Upper lobe of left lung (tissue), 6 donors: ENCODE measurements at regions not wholly inside any gene's neighbourhood (a gene's known extent, or its start where the extent isn't known, plus 50 kb on each side); places are given as distances from the start of the nearest gene placed in this dataset.

Experiments used
- ATAC-seq, 2 donors: fragments of 200-7000 bp; cut with Tn5 transposase; one replicate each; pipeline ENCODE4 v1.9.1; 2022; ENCODE audit warnings: mild to moderate bottlenecking in 2 of 2, moderate library complexity in 2 of 2; ENCODE audit not compliant: low FRiP score in 2 of 2
- DNase-seq, 2 donors: peaks; one replicate each; pipeline ENCODE4 v3.0.0-alpha.2; 2019 to 2020
- H3K27ac ChIP-seq, 4 donors: fragments of 200-600 bp; sonication (generic); one replicate each; pipeline ENCODE4 v1.5.1; 2016 to 2019
- H3K27me3 ChIP-seq, 4 donors: fragments of 200-600 bp; sonication (generic); one replicate each; pipeline ENCODE4 v1.5.1; 2017 to 2019
- H3K36me3 ChIP-seq, 4 donors: fragments of 200-600 bp; sonication (generic); one replicate each; pipeline ENCODE4 v1.5.1; 2016 to 2019
- H3K4me1 ChIP-seq, 4 donors: fragments of 200-600 bp; sonication (generic); one replicate each; pipeline ENCODE4 v1.5.1; 2018 to 2019
- H3K4me3 ChIP-seq, 4 donors: fragments of 200-600 bp; sonication (generic); one replicate each; pipeline ENCODE4 v1.5.1; 2017 to 2019; ENCODE audit warnings: mild to moderate bottlenecking in 2 of 4, moderate library complexity in 1 of 4
- H3K9me3 ChIP-seq, 4 donors: fragments of 200-600 bp; sonication (generic); one replicate each; pipeline ENCODE4 v1.5.1; 2018 to 2019
- EP300 ChIP-seq, 4 donors: sonication (generic); formaldehyde crosslinking; IDR thresholded peaks; one replicate each; pipeline ENCODE4 v1.5.1; 2017; ENCODE audit warnings: antibody characterized with exemption in 4 of 4, control low read depth in 2 of 4
- POLR2A ChIP-seq, 4 donors: fragments of 450-650 bp; IDR thresholded peaks; one replicate each; pipeline ENCODE4 v1.5.1; 2016 to 2017; ENCODE audit warnings: antibody characterized with exemption in 4 of 4, mild to moderate bottlenecking in 2 of 4
- POLR2AphosphoS5 ChIP-seq, 2 donors: sonication (generic); formaldehyde crosslinking; IDR thresholded peaks; one replicate each; pipeline ENCODE4 v1.5.1; 2017; ENCODE audit warnings: antibody characterized with exemption in 2 of 2
- WGBS, 2 donors: methylation state at CpG; one replicate each; pipeline ENCODE4 v1.1.5; 2017 to 2018; 5-methylcytosine and 5-hydroxymethylcytosine counted together
- TF ChIP-seq, protein P1 (sequence below), 6 experiments: fragments of 450-650 bp in 4 of 6; fragments of 200-600 bp in 2 of 6; sonication (generic) in 2 of 6; IDR thresholded peaks; one replicate each; pipeline ENCODE4 v1.5.1; 2016 to 2019; ENCODE audit warnings: antibody characterized with exemption in 6 of 6
- donor health status: DM: no; HTN: no; CAD: no; lungs with moderate emphysema.
- donor health status: DM: no; HTN: yes; CAD: no; lungs with severe emphysema.

- no peaks in the 10 kb centered on the region for H3K9me3 ChIP-seq
- no peak for ATAC-seq
- no peak for DNase-seq
- H3K4me3 ChIP-seq: no peak overlapping the region
- no peaks in the 10 kb centered on the region for H3K36me3 ChIP-seq
- TF ChIP-seq POLR2AphosphoS5 (IDR thresholded peaks at IDR 0.05) (no peak), EP300 (IDR thresholded peaks at IDR 0.05) (no peak), POLR2A (IDR thresholded peaks at IDR 0.05) (no peak)
- TF ChIP-seq, protein P1, sequence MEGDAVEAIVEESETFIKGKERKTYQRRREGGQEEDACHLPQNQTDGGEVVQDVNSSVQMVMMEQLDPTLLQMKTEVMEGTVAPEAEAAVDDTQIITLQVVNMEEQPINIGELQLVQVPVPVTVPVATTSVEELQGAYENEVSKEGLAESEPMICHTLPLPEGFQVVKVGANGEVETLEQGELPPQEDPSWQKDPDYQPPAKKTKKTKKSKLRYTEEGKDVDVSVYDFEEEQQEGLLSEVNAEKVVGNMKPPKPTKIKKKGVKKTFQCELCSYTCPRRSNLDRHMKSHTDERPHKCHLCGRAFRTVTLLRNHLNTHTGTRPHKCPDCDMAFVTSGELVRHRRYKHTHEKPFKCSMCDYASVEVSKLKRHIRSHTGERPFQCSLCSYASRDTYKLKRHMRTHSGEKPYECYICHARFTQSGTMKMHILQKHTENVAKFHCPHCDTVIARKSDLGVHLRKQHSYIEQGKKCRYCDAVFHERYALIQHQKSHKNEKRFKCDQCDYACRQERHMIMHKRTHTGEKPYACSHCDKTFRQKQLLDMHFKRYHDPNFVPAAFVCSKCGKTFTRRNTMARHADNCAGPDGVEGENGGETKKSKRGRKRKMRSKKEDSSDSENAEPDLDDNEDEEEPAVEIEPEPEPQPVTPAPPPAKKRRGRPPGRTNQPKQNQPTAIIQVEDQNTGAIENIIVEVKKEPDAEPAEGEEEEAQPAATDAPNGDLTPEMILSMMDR (IDR thresholded peaks at IDR 0.05): no peak
- 38 to 82% methylated on average over 1 to 2 of the region's 2 CpGs for whole genome bisulfite sequencing, 2 donors
- H3K27me3 ChIP-seq: no peaks in the 10 kb centered on the region
- peaks cover 0 to 2% (median under 1%) of the 10 kb centered on the region in 4 donors for H3K4me1 ChIP-seq
- H3K27ac ChIP-seq: no peak overlapping the region
These were observed 129.4 kb upstream of the ACSL4 start for GRCh38 chrX:109862433-109862832.

- H3K36me3 ChIP-seq: no peaks in the 10 kb centered on the region
- H3K4me3 ChIP-seq: no peak overlapping the region
- no peaks in the 10 kb centered on the region for H3K9me3 ChIP-seq
- no peak overlapping the region for H3K27ac ChIP-seq
- ATAC-seq (no peak), DNase-seq (no peak)
- no peaks in the 10 kb centered on the region for H3K4me1 ChIP-seq
- TF ChIP-seq EP300 (IDR thresholded peaks at IDR 0.05): no peak
- TF ChIP-seq POLR2A (IDR thresholded peaks at IDR 0.05): no peak
- TF ChIP-seq, protein P1 (IDR thresholded peaks at IDR 0.05): no peak
- no peak for TF ChIP-seq POLR2AphosphoS5 (IDR thresholded peaks at IDR 0.05)
- H3K27me3 ChIP-seq: no peaks in the 10 kb centered on the region
These were observed 130.8 kb upstream of the ACSL4 start for GRCh38 chrX:109863811-109864210.

GRCh38 chrX:109871121-109871888, 131.6 kb upstream of the TMEM164 start:
- Histone ChIP-seq H3K27me3 (no peaks in the 10 kb centered on the region), H3K27ac (no peak overlapping the region), H3K9me3 (no peaks in the 10 kb centered on the region), H3K36me3 (no peaks in the 10 kb centered on the region), H3K4me1 (no peaks in the 10 kb centered on the region), H3K4me3 (no peak overlapping the region)
- no peak for TF ChIP-seq POLR2A (IDR thresholded peaks at IDR 0.05)
- ATAC-seq (no peak), DNase-seq (no peak)
- WGBS, 2 donors: 81 to 88% methylated on average over 4 of the region's 4 CpGs

DNA sequence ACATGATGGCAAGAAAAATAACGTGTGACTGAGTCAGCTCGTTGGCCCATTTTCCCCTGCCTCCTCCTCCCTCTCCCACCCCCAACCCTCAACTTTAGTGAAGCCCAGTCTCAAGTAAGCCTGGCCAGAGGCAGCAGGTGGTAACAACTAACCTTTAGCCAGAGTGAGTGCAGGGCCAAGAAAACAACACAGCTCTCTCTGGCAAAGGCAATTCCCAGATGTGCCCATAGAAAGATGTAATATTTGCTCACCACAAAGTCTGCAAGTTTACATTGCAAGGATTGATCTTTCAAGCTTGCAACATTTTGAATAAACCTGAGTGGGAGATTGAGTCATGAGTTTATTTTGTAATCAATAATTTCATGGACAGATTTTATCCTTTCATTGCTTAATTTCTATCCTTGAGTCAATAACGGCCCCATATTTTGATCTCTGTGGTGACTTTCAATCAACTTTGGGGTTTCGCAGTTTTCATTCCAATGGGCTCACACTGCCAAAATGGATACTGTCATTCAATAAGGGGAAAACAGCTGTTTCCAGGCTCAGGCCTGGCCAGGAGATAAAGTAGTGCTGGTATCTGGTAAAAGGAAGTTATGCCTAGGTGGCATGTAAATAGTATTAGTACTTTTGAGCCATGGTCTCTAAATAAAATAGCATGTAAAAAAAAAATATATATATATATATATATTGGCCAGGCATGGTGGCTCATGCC, 130.7 kb upstream of the TMEM164 start:
- WGBS, 2 donors: 58 to 65% methylated on average over 4 of the region's 4 CpGs
- no peaks in the 10 kb centered on the region for H3K4me1 ChIP-seq
- H3K4me3 ChIP-seq: no peak overlapping the region
- no peaks in the 10 kb centered on the region for H3K9me3 ChIP-seq
- no peaks in the 10 kb centered on the region for H3K27me3 ChIP-seq
- H3K27ac ChIP-seq: no peak overlapping the region
- DNase-seq (no peak), ATAC-seq (no peak)
- H3K36me3 ChIP-seq: no peaks in the 10 kb centered on the region
- TF ChIP-seq POLR2A (IDR thresholded peaks at IDR 0.05) (no peak), POLR2AphosphoS5 (IDR thresholded peaks at IDR 0.05) (no peak)
- TF ChIP-seq, protein P1 (IDR thresholded peaks at IDR 0.05): no peak

DNA sequence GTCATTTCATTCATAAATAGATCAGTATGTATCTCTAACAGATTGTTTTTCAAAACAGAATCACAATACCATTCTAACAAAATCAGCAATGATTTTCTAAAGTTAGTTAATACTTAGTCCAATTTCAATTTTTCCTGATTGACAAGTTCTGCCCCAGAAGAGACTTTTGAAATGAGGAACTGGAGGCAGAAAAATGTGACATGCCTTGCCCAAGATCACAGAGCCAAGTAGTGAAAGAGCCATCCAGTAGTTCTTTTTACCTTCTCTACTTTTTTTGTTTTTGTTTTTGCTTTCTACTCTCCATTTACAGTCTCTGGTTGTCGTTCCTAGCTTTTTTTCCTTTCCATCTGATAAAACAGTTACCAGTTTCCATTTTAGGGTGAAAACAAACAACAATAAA, 129.3 kb upstream of the TMEM164 start:
- Histone ChIP-seq H3K36me3 (no peaks in the 10 kb centered on the region), H3K27me3 (no peaks in the 10 kb centered on the region), H3K4me3 (no peak overlapping the region), H3K27ac (no peak overlapping the region), H3K9me3 (no peaks in the 10 kb centered on the region), H3K4me1 (no peaks in the 10 kb centered on the region)
- no peak for TF ChIP-seq POLR2A (IDR thresholded peaks at IDR 0.05)
- TF ChIP-seq POLR2AphosphoS5 (IDR thresholded peaks at IDR 0.05): no peak
- TF ChIP-seq EP300 (IDR thresholded peaks at IDR 0.05): no peak
- TF ChIP-seq, protein P1 (IDR thresholded peaks at IDR 0.05): no peak
- no peak for DNase-seq
- no peak for ATAC-seq
- WGBS, 2 donors: 55 to 58% methylated on average over 1 of the region's 1 CpG
